ENCODE measurements at regions not wholly inside any gene's neighbourhood (a gene's known extent, or its start where the extent isn't known, plus 50 kb on each side); places are given as distances from the start of the nearest gene placed in this dataset.

- 48 to 55% (median 54%) methylated on average over 19 to 23 of the region's 23 CpGs for WGBS, 3 donors
- no peaks in the 10 kb centered on the region for H3K27me3 ChIP-seq
- peaks cover 0 to 10% of the 10 kb centered on the region in 2 donors for H3K9me3 ChIP-seq
- no peak overlapping the region for H3K4me3 ChIP-seq
- intact Hi-C loops (cut with DNase I), result no loop called here
- H3K27ac ChIP-seq, result no peak overlapping the region
- H3K36me3 ChIP-seq, result no peaks in the 10 kb centered on the region
- no peak for TF ChIP-seq CTCF (IDR thresholded peaks at IDR 0.05)
- TF ChIP-seq EP300 (IDR thresholded peaks at IDR 0.05), result no peak
- TF ChIP-seq POLR2A (IDR thresholded peaks at IDR 0.05), result no peak
- no peaks in the 10 kb centered on the region for H3K4me1 ChIP-seq (ENCODE audit: insufficient read depth)
- no peak for DNase-seq
Observed at GRCh38 chr16:54431997-54432896, 145.7 kb upstream of the IRX3 start.

- H3K4me1 ChIP-seq (ENCODE audit: insufficient read depth), result no peaks in the 10 kb centered on the region
- peaks cover 0 to 10% of the 10 kb centered on the region in 2 donors for H3K9me3 ChIP-seq
- no peak overlapping the region for H3K4me3 ChIP-seq
- H3K27ac ChIP-seq, result no peak overlapping the region
- TF ChIP-seq CTCF (IDR thresholded peaks at IDR 0.05), result no peak
- TF ChIP-seq POLR2A (IDR thresholded peaks at IDR 0.05), result no peak
- TF ChIP-seq EP300 (IDR thresholded peaks at IDR 0.05), result no peak
- DNase-seq, result no peak
- intact Hi-C loops (cut with DNase I), result no loop called here
- no peaks in the 10 kb centered on the region for H3K36me3 ChIP-seq
- H3K27me3 ChIP-seq, result no peaks in the 10 kb centered on the region
- 50 to 58% (median 53%) methylated on average over 13 of the region's 13 CpGs for WGBS, 3 donors
Observed at GRCh38 chr16:54431041-54431996, 144.7 kb upstream of the IRX3 start.

- H3K4me3 ChIP-seq, result no peak overlapping the region
- H3K27me3 ChIP-seq, result no peaks in the 10 kb centered on the region
- WGBS, 3 donors, result 11 to 19% (median 18%) methylated on average over 15 of the region's 15 CpGs
Observed at GRCh38 chr16:54430491-54431030, 144.0 kb upstream of the IRX3 start.

More at GRCh38 chr16:54430491-54431030, 144.0 kb upstream of the IRX3 start:
- H3K9me3 ChIP-seq, result peaks cover 0 to 10% of the 10 kb centered on the region in 2 donors
- no peak overlapping the region for H3K27ac ChIP-seq
- no peak for TF ChIP-seq EP300 (IDR thresholded peaks at IDR 0.05)
- TF ChIP-seq CTCF (IDR thresholded peaks at IDR 0.05), result no peak
- TF ChIP-seq POLR2A (IDR thresholded peaks at IDR 0.05), result no peak
- no peak for DNase-seq
- H3K36me3 ChIP-seq, result no peaks in the 10 kb centered on the region
- intact Hi-C loops (cut with DNase I), result no loop called here
- no peaks in the 10 kb centered on the region for H3K4me1 ChIP-seq (ENCODE audit: insufficient read depth)

All from ovary (tissue), 7 donors.